Hindlimb muscle (tissue), 1 donor: ENCODE measurements at regions not wholly inside any gene's neighbourhood (a gene's known extent, or its start where the extent isn't known, plus 50 kb on each side); places are given as distances from the start of the nearest gene placed in this dataset.
"Not testable (repeated sequence)": the region's sequence is repeated elsewhere in the genome, so short reads cannot be mapped to it uniquely, and the experiment has no call there.

Source experiments
- DNase-seq: peaks from one replicate; pipeline ENCODE4 v3.0.0-alpha.2; 2013

- no peak for DNase-seq
These were observed 57.9 kb downstream of the FANCF start for GRCh38 chr11:22567759-22568158.

- DNase-seq = no peak
These were observed 59.3 kb downstream of the FANCF start for GRCh38 chr11:22566293-22566692.

- DNase-seq = no peak
These were observed 64.3 kb downstream of the FANCF start for GRCh38 chr11:22561283-22561682.

DNA sequence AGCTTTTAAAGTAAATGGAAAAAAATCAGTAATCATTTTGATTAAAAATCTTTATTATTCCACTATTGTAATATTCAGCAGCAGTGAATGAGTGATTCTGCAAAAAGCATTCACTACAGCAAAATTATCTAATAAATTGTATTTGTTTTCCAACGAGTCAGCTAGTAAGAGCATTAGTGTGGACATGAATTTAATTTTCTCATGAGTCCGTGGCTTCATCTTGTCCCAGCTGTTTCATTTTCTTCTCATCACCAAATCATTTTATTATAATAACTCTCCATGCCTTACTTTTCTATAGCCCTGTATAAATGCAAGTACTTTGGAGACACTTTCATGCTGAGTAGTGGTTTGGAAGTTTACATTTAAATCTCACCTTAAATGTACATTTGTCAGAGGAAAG is 66.2 kb downstream of the FANCF start:
- no peak for DNase-seq

GRCh38 chr11:22558664-22559063 is 67.0 kb downstream of the FANCF start:
- DNase-seq = peak; percentile 43

DNA sequence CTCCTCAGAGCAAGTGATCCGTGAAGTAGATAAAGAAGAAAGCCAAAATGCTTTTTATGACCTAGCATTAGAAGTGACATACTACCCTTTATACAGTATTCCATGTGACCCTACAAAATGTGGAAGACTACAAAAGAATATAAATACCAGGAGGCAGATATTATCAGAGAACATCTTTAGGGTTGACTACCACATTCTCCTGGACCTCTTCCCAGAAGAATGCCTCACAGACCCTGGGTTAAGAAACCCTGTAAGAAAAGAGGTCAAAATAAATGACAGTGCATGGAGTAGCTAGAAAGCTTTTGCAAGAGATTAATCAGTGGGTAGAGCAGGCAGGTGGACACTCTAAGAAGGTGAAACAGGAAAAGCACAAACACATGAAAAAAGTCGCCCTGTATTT is 69.2 kb downstream of the FANCF start:
- no peak for DNase-seq

GRCh38 chr11:22555881-22556280 is 69.7 kb downstream of the FANCF start:
- DNase-seq = no peak

GRCh38 chr11:22554221-22554620 is 71.4 kb downstream of the FANCF start:
- DNase-seq = no peak

DNA sequence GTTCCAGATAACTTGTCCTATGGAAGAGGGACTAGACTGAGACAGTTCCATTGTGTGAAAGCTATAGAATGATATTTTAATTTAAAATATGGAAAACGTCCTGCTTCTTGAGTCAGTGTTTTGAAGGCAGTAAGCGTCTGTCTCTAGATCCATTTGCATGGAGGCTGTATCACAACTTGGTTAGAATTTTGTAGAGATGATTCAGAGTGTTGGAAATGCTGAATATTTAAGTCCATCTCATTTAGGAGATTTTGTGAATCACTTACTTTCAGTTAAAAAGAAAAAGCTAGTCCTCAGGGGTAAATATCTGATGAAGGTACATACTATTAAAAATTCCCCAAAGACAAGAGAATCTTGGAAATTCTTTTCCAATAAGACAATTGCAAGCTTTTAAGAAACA is 72.7 kb downstream of the FANCF start:
- DNase-seq = no peak

- no peak for DNase-seq
These were observed 78.9 kb downstream of the FANCF start for GRCh38 chr11:22546746-22547145.

- peak; percentile 18 for DNase-seq
These were observed 82.4 kb downstream of the FANCF start for GRCh38 chr11:22543261-22543660.

DNA sequence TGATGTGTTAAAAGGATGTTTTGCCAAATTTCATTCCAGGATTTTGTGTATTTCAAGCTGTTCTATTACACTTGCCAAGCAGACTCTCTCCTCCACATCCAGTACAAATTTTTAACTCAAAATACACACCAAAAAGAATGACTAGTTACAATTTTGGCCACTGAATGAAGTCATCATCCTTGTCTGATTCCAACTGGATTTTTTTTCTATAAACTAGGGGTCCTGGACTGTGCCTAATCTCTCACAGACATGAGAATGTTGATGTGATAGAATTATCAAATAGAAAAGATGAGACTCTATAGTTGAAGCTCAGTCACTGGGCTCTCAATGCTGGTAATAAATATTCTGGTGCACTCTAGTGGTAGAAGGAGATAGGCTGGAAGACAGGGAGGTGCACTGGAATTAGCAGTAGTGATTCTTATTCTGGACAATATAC is 85.8 kb downstream of the FANCF start:
- DNase-seq = peak; percentile 47

- no peak for DNase-seq
These were observed 89.6 kb downstream of the FANCF start for GRCh38 chr11:22536071-22536470.

DNA sequence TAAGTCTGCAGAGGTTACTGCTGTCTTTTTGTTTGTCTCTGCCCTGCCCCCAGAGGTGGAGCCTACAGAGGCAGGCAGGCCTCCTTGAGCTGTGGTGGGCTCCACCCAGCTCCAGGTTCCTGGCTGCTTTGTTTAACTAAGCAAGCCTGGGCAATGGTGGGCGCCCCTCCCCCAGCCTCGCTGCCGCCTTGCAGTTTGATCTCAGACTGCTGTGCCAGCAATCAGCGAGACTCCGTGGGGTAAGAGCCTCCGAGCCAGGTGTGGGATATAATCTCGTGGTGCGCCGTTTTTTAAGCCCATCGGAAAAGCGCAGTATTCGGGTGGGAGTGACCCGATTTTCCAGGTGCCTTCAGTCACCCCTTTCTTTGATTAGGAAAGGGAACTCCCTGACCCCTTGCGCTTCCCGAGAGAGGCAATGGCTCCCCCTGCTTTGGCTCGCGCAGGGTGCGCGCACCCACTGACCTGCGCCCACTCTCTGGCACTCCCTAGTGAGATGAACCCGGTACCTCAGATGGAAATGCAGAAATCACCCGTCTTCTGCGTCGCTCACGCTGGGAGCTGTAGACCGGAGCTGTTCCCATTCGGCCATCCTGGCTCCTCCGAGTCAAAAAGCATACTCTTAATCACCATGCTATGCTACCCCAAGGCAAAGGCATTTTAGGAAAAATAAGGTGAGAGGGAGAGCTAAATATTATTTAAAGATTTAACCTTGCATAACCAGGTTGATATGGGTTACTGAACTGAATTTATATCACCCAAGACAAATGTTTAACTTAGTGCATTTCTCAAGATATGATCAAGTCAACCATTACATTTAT is 96.8 kb downstream of the FANCF start:
- not testable (repeated sequence) for DNase-seq

DNA sequence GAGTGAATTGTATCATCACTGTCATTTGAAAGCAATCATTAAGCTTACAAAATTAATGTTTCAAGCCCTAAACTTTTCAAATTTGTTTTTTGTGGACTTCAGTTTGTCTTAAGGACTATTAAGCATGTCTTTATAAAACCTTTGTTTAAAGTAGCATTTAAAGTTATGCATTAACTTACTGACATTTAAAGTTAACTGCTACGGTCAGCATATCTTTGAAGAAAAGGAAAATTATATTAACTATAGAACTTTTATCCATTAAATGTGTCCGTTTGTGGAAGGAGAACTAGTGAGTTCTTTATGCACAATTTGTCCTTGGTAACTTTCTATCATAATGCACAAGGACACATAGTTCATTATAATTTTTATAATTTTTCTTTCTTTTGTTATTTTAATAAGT is 103.4 kb downstream of the FANCF start:
- no peak for DNase-seq

DNA sequence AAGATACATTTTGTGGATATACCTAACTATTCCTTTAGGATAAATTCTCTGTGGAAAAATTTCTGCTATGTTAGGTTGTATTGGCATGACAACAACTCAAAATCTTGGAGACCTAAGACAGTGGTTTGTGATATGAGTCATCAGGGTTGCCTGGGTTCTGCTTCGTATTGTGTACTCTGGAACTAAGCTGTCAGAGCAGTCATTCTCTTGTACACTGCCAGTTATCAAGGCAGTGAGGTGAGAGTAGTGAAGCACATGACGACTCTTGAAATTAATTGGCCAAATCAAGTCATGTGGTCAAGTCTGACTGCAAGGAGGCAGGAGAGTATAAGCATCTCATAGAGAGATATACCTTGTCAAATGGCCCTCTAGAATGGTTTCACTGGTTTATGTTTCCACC is 104.4 kb downstream of the FANCF start:
- no peak for DNase-seq

DNA sequence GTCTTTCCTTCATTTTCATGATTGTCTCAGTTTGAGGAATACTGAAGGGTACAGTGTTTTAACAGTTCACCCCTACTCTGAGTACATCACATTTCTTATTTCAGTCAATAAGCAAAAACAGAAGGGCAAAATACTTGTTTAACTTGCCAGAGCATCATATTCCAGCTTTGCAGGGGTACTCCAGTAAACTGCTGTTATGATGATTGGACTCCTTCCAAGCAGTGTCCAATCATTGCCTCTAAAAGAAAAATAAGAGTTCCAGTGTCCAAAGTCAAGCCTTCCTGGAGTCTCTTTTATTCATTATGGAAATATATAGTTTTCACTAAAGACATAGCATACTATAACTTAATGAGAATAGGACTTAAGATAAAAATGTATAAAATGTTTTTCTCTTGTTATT is 105.1 kb downstream of the FANCF start:
- no peak for DNase-seq

DNA sequence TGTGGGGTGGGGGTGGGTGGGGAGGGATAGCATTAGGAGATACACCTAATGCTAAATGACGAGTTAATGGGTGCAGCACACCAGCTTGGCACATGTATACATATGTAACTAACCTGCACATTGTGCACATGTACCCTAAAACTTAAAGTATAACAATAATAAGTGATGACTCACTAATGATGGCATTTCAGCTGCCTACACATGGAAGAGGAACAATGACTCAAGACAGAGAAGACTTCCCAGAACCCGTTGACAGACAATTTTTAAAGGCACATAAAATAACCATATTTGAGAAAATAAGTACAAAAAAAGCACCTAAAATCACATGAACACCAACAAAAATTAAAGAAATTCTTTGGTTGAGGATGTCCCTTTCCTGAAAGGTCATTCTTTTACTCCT is 107.3 kb downstream of the FANCF start:
- not testable (repeated sequence) for DNase-seq

DNA sequence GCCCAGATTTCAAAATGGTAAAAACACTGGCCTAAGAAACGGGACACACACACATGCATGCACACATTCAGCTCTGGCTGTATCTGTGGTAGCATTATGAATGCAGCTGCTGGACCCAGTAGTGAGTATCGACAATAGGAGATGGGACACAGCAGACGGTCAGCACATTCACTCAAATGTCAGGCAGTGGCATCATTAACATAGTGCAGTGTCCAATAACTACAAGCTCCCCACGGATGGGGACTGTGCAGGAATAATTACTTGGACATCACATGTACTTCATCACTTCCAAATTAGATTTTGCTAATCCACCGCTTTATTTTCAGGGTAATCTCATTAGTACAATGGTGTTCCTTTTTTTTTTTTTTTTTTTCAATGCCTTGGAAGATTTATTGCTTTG is 109.5 kb downstream of the FANCF start:
- no peak for DNase-seq

- DNase-seq = no peak
These were observed 113.2 kb downstream of the FANCF start for GRCh38 chr11:22512457-22512856.

- DNase-seq = no peak
These were observed 114.9 kb downstream of the FANCF start for GRCh38 chr11:22510741-22511140.

DNA sequence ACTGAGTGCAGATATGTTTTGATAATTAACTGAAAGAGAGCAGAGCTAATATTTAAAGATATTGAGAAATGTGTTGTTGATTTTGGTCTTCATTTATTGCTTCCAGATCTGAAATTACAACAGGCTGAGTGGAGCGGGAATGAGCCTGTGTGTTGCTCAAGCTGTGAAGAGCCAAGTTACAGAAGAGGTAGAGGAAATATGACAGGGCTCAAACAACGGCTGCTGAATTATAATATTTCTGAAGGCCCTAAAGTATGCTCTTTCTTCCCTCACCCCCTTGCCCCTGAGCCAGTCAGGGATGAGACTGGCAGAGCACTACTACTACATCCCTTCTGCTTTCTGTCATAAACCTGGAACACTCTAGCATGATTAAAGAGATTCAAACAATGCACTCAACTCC is 115.6 kb downstream of the FANCF start:
- peak; percentile 17 for DNase-seq

DNA sequence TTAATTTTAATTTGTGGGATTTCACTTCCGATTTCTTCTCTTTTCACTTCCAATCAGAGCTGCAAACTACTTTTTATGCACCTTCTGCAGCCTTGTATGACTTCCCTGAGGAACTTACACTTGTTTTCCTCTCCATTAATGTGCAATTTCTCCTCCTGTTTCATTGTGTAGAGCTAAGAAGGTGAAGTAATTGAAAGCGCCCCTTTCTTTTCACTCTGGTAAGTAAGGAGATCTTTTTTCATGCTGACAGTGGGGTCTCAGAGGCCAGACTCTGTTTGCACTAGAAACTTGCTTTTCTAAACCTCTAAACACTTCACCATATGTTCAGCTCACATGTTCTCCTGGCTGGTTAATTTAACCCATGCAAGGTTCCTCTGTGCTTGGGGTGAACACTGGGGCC is 117.0 kb downstream of the FANCF start:
- no peak for DNase-seq

DNA sequence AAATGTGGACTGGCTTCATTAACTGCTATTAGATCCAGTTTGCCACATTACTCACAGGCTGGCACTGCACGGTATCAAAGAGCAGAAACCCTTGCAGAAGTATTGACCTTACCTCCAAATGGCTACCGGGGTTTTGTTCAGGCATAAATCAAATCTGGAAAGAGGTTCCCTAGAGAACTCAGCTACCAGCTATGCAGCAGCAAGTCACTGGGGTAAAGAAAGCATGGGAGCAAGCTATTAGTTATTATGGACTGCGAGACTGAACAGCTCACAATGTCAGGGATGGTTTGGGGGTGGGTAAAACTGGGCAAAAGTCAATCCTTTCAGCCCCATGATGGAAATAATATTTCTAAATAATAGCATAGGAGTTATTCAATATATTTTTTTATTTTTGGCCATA is 128.1 kb downstream of the FANCF start:
- DNase-seq = no peak
